RWPE2 (cell line): ENCODE measurements at regions not wholly inside any gene's neighbourhood (a gene's known extent, or its start where the extent isn't known, plus 50 kb on each side); places are given as distances from the start of the nearest gene placed in this dataset.

Experiments used
- ATAC-seq: fragments of 200-7000 bp; cut with Tn5 transposase; 3 replicates; pipeline ENCODE4 v1.9.1; 2021; ENCODE audit warnings: low read depth
- DNase-seq: peaks from one replicate; pipeline ENCODE4 v3.0.0-alpha.2; 2020; ENCODE audit warnings: low spot score
- H3K27ac ChIP-seq: fragments of 450-650 bp; 2 replicates; pipeline ENCODE4 v1.5.1; 2017; ENCODE audit warnings: mild to moderate bottlenecking; ENCODE audit not compliant: poor library complexity, severe bottlenecking
- H3K27me3 ChIP-seq: fragments of 250-450 bp; sonication (Bioruptor Pico); 2 replicates; pipeline ENCODE4 v1.5.1; 2021; ENCODE audit warnings: mild to moderate bottlenecking, moderate library complexity; ENCODE audit not compliant: insufficient read depth, poor library complexity, severe bottlenecking
- H3K36me3 ChIP-seq: fragments of 250-450 bp; sonication (Bioruptor Pico); 2 replicates; pipeline ENCODE4 v1.5.1; 2020; ENCODE audit warnings: low read depth, mild to moderate bottlenecking, moderate library complexity
- H3K4me1 ChIP-seq: fragments of 250-450 bp; sonication (Bioruptor Pico); 2 replicates; pipeline ENCODE4 v1.5.1; 2021; ENCODE audit warnings: mild to moderate bottlenecking, moderate library complexity; ENCODE audit not compliant: insufficient read depth, poor library complexity, severe bottlenecking
- H3K4me3 ChIP-seq: fragments of 250-450 bp; sonication (Bioruptor Pico); 2 replicates; pipeline ENCODE4 v1.5.1; 2021; ENCODE audit warnings: mild to moderate bottlenecking, moderate library complexity; ENCODE audit not compliant: severe bottlenecking
- H3K9me3 ChIP-seq: fragments of 250-450 bp; sonication (Bioruptor Pico); 2 replicates; pipeline ENCODE4 v1.5.1; 2021; ENCODE audit warnings: mild to moderate bottlenecking, moderate library complexity; ENCODE audit not compliant: severe bottlenecking
- TF ChIP-seq, protein P1 (sequence below): fragments of 450-650 bp; IDR thresholded peaks from one replicate; pipeline ENCODE4 v1.5.1; 2017; ENCODE audit warnings: mild to moderate bottlenecking, moderate library complexity; ENCODE audit not compliant: poor library complexity, severe bottlenecking

DNA sequence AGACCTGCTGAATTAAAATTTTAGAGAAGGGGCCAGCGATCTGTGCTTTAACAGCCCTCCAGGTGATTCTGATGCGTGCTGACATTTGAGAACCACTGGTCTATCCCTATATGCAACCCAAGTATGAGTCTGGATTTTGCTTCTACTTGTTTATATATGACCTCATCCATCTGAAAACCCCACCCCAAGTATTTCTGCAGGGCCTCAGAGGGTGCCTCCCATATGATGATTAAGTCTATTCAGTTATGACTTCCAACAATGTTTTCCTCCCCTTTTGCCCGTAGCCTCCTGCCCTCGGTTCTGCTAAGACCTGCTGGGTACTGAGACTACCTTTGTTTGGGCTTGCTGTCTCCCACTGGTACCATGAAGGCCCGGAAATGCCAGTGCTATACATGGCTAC is 376.0 kb upstream of the SMARCA2 start:
- no peak overlapping the region for H3K27ac ChIP-seq
- no peak overlapping the region for H3K4me3 ChIP-seq
- no peak for ATAC-seq
- DNase-seq: no peak
- H3K4me1 ChIP-seq: no peaks in the 10 kb centered on the region
- no peaks in the 10 kb centered on the region for H3K36me3 ChIP-seq
- TF ChIP-seq, protein P1, sequence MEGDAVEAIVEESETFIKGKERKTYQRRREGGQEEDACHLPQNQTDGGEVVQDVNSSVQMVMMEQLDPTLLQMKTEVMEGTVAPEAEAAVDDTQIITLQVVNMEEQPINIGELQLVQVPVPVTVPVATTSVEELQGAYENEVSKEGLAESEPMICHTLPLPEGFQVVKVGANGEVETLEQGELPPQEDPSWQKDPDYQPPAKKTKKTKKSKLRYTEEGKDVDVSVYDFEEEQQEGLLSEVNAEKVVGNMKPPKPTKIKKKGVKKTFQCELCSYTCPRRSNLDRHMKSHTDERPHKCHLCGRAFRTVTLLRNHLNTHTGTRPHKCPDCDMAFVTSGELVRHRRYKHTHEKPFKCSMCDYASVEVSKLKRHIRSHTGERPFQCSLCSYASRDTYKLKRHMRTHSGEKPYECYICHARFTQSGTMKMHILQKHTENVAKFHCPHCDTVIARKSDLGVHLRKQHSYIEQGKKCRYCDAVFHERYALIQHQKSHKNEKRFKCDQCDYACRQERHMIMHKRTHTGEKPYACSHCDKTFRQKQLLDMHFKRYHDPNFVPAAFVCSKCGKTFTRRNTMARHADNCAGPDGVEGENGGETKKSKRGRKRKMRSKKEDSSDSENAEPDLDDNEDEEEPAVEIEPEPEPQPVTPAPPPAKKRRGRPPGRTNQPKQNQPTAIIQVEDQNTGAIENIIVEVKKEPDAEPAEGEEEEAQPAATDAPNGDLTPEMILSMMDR: no peak
- H3K27me3 ChIP-seq: peaks cover 3% of the 10 kb centered on the region
- no peaks in the 10 kb centered on the region for H3K9me3 ChIP-seq

DNA sequence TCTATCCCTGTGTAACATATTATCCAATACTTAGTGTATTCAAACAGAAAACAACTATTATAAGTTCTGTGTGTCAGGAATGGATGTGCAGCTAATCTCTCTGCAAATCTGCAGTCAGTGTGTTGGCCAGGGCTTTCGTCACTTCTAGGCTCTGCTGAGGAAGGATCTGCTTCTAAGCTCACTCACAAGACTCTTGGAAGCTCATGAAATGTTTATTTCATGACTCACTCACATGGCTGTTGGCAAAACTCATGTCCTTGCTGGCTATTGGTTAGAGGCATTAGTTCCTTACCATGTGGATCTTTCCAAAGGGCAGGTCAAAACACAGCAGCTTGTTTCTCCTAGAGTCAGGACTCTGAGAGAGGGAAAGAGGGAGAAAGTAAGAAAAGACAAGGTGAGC is 367.4 kb upstream of the SMARCA2 start:
- no peaks in the 10 kb centered on the region for H3K36me3 ChIP-seq
- peaks cover 3% of the 10 kb centered on the region for H3K4me1 ChIP-seq
- no peak overlapping the region for H3K27ac ChIP-seq
- DNase-seq (no peak), ATAC-seq (peak; percentile 92)
- peaks cover 12% of the 10 kb centered on the region for H3K27me3 ChIP-seq
- H3K4me3 ChIP-seq: no peak overlapping the region
- TF ChIP-seq, protein P1: no peak
- no peaks in the 10 kb centered on the region for H3K9me3 ChIP-seq

DNA sequence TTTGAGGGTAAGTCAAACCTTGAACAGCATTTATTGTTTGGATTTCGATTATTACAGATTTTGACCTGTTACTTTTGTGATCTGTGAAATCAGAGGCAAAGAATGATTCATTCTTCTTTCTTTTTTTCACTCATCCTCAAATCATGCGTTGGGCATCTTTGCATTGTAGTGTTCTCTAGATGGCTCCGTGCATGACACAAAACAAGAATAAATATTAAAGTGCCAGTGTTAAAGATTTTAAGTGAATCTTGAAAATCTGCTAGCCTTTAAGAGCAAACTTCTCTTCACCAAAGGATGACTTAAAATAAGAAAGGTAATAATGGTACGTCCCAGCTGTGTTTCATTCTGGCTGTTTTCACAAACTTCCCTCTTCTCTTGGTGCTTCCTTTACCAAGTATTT is 361.9 kb upstream of the SMARCA2 start:
- H3K27ac ChIP-seq: no peak overlapping the region
- no peaks in the 10 kb centered on the region for H3K9me3 ChIP-seq
- no peak for DNase-seq
- no peaks in the 10 kb centered on the region for H3K4me1 ChIP-seq
- no peak overlapping the region for H3K4me3 ChIP-seq
- TF ChIP-seq, protein P1: no peak
- peaks cover 51% of the 10 kb centered on the region for H3K27me3 ChIP-seq
- H3K36me3 ChIP-seq: no peaks in the 10 kb centered on the region
- ATAC-seq: no peak

DNA sequence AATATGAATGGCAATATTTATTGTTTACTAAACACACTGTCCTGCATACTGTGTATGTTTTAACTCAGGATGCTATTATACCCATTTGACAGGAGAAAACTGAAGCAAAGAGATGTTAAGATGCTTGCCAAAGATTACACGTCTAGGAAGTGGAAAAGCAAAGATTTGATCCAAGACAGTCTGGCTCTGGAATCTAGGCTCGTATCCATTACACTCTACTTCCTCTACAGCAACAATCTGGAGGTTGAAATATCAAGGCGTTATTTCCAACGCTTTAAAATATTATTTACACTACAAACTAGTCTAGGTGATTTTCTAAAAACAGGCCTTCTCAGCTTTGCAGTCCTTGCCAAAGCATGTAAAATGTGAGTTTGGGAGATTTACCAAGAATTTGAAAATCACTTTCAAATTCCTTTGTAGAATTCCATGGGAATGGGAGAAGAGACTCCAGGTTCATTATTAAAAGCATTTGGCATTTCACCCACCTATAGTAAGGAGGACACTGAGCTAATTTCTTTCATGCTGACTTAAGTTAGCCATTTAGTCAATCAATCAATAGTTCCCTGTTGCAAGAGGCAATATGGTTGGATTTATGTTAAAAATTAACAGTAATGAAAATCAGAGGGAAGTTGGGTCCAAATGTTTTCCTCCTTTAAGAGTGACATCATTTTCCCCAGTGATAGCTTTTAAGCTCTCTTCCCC is 356.3 kb upstream of the SMARCA2 start:
- no peaks in the 10 kb centered on the region for H3K36me3 ChIP-seq
- TF ChIP-seq, protein P1: no peak
- no peaks in the 10 kb centered on the region for H3K9me3 ChIP-seq
- ATAC-seq: no peak
- DNase-seq: no peak
- no peak overlapping the region for H3K4me3 ChIP-seq
- H3K27ac ChIP-seq: no peak overlapping the region
- no peaks in the 10 kb centered on the region for H3K4me1 ChIP-seq
- peaks cover 32% of the 10 kb centered on the region for H3K27me3 ChIP-seq

DNA sequence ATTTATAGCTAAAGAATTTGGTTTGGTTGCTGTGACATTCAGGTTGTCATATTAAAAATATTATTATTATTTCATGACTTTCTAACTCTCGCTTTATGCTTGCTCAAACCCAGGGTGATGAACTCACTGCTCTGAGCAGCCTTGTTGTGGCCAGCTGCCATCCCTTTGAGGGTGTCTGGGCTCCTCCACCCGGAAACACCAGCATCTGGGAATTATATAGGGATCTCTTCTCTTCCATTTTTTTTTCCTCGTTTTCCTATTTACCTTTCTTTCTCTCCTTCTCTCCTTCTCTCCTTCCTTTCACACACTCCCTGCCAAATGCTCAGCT is 355.8 kb upstream of the SMARCA2 start:
- TF ChIP-seq, protein P1: no peak
- H3K27me3 ChIP-seq: peaks cover 27% of the 10 kb centered on the region
- no peaks in the 10 kb centered on the region for H3K36me3 ChIP-seq
- H3K4me3 ChIP-seq: no peak overlapping the region
- no peaks in the 10 kb centered on the region for H3K4me1 ChIP-seq
- no peak for DNase-seq
- ATAC-seq: no peak
- no peak overlapping the region for H3K27ac ChIP-seq
- no peaks in the 10 kb centered on the region for H3K9me3 ChIP-seq
